Renal cortical epithelial cell (primary cell): ENCODE measurements at regions not wholly inside any gene's neighbourhood (a gene's known extent, or its start where the extent isn't known, plus 50 kb on each side); places are given as distances from the start of the nearest gene placed in this dataset.
A peak's percentile ranks its signal among the peaks of the same experiment; 100 is the strongest.

Experiments
- DNase-seq: peaks from one replicate; pipeline ENCODE4 v3.0.0-alpha.2; 2011; ENCODE audit warnings: low read depth

DNA sequence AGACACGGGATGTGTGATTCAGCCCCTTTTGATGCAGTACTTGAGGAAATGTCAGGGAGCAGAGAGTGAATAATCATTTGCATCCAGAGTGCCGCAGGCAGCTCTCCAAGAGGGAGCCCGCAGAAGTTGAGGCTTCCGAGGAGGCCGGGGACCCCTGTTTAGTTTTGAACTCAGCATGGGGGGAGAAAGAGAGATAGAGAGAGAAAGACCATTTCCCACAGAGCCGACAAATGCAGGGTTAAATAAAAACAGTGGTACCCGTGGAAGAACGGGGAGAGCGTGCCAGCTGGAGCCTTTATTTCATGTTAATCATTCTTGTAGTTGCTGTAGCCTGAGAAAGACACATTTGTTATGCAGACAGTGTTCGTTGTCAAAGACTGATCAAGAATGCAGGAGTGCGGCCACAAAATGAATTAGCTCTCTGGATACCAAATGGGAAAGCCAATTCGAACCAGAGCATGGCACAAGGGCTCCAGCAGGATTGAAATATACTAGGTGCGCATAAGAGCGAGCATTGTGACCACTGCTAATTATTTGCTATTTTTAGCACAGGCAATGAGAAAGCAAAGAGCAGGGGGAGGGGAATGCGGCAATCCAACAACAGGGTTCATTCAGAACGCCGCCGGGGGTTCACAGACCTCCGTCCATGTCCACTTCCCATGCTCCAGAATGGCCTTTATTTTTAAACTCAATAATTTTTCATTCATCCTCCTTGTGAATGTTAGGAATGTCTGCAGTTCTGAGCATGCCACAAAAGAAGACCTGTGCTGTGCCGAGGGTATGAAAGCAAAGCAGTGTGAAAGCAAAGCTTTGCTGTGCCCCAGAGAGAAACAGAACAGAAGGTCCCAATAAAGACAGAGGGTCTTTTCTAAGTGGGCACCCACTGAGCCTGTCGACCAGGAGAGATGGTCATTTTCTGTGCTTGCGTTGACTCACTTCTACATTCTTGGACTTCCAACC lies 243.9 kb upstream of the VCX3A start:
- peak; percentile 9 for DNase-seq

DNA sequence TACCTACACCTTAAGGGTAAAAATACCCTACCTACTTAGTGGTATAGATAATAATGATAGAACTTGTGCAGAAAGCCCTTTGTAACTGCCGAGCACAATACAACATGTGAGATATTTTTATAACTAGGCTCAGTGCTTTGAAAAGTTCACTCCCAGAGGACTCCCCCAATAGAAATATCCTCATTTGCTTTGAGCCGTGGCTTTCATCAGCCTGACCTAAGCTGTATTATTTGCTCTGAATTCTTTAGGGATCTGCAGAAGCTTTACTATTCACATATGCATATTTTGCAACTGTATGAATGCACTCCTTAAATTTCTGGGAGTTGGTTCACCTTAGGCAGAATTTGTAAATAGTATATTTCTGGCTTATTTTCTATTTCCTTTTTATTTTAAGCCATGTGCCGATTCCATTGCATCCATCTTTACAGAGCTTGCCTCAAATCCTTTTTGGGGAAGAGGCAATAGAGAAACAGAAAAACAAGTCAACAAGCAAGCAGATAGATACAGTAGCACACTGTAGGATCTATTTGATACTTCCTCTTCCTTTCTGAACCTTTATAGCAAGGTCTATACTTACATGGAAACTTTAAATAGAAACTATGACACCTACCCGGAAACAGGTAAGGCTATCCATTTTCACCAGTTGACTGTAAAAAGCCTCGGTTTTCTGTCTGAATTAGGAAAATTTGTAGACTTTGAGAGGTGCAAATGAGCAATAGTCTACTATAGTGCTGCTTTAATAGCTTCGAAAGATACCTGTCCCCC lies 242.5 kb upstream of the VCX3A start:
- no peak for DNase-seq

DNA sequence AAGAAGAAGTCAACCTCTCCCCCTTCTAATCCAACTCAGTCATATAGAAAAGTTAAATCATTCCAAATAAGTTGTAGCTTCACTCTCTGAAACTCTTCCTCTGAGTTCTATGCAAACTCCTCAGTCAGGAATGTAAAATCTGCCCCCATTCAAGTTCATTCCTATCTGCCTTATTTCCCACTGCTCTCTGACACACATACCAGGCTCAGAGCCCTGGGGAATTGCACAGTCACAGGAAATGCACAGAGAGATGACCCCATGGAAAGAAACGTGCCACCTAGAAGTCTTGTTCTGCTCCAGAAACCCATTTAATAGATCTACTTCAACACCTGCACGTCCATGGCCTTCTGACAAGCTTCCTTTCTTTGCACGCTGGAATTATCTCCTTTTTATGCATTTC lies 236.0 kb upstream of the VCX3A start:
- no peak for DNase-seq

DNA sequence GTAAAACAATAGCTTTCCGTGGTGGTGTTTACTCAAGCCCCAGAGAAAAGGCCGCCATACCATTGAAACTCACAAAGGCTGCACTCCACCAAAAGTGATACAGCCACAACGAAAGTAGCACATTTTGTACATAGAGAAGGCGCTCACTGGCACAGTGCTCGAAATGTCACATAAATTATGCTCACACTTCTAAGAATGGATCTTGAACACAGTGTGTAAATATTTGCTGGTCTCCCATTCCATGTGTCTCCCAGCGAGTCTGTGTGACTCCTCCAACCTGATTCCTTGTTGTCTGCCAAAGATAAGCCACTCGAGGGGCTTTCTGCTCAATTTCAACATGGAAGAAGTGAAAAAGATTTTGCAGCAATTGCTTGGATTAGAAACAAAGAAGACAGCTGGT lies 234.0 kb upstream of the VCX3A start:
- DNase-seq = no peak

DNA sequence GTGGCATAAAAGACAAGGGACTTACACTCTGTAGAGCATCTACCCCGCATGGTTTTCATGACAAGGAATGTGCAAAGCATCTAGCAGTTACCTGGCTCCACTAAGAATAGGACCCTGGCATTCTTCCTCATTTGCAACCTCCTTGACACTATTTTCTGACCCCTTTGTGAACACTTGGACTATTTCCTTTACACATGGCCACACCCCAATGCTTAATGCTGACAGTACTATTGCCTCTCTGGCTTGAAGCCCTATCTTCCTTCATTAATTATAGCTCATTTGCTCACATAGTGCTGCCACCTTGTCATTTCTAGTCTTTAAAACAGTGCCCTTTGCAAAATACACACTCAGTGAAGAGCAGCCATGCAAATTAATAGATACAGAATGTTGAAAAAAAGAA lies 226.3 kb upstream of the VCX3A start:
- no peak for DNase-seq

DNA sequence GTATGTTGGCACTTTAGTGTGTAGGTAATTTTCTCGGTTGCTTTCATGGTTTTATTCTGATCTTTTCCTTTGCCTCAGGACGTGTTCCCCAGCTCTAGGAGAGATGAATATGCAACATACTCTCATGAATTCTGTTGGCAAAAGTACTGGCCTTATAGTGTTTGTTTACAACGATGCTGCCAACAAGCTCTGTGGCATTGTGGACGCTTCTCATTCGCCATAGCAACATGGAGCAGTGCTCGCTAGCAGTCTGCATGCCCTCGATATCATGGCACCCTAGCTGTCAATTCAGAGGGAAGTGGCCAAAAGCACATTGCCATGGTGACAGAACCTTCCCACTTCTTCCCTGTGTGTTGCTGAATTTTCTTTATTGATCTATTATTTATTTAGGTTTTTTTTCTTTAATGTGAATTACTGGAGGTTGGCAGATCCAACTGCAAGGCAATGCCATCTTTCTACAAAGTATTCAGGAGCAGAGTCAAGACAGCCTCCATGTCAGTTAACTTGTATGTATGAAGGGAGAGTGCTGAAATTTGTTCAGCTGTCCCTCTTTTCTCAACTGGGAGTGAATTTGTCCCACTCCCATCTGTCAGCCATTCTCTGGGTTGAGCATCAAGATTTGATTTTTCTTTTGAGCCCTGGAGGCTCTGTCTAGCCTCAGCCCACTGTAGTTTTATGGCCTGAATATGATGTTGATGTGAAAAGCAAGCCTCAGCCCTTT lies 224.9 kb upstream of the VCX3A start:
- DNase-seq = no peak

DNA sequence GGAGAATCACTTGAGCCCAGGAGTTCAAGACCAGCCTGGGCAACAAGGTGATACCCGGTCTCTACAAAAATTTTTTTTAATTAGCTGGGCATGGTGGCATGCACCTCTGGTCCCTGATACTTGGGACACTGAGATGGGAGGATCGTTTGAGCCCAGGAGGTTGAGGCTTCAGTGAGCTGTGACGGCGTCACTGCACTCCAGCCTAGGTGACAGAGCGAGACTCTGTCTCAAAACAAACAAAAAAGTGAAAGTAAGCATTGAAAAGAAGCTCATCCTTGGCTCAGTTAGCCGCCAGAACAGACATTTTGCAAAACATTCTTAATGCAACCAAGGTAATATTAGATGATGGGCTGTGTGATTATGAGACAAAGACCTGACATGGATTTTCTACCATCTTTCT lies 223.3 kb upstream of the VCX3A start:
- no peak for DNase-seq

DNA sequence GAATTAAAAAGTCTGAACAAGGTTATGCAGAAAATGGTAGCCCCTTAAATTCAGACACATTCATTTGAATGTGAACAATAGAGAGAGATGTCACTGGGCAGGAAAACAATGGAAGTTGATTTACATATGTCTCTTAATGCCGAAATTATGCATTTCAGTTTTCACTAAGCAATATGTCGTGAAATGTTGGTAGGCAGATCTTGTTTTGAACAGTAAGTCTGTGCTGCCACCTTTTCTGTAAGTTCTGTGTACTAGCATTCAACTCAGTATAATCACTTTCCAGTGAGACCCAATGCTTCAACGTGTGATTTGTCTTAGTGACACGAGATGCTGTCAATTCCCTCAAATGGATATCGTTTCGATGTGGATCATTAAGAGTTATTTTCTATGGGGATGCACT lies 222.7 kb upstream of the VCX3A start:
- no peak for DNase-seq

DNA sequence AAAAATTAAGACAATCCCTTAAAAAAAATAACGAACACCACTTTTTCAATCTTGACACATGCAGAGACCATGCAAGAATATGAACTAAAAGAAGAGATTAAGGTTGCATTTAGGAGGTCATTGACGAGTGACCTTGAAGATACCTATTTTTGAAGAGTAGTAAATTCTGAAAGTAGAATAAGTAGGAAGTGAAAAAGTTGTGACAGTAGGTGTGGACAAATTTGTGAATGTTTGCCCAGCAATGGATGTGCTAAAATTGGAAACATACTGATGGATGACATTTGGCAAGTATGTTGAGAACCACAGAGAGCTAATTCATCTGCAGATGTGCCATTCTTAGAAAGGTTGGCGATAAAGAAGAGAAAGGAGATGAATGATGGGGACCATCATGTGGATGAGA lies 213.7 kb upstream of the VCX3A start:
- no peak for DNase-seq

DNA sequence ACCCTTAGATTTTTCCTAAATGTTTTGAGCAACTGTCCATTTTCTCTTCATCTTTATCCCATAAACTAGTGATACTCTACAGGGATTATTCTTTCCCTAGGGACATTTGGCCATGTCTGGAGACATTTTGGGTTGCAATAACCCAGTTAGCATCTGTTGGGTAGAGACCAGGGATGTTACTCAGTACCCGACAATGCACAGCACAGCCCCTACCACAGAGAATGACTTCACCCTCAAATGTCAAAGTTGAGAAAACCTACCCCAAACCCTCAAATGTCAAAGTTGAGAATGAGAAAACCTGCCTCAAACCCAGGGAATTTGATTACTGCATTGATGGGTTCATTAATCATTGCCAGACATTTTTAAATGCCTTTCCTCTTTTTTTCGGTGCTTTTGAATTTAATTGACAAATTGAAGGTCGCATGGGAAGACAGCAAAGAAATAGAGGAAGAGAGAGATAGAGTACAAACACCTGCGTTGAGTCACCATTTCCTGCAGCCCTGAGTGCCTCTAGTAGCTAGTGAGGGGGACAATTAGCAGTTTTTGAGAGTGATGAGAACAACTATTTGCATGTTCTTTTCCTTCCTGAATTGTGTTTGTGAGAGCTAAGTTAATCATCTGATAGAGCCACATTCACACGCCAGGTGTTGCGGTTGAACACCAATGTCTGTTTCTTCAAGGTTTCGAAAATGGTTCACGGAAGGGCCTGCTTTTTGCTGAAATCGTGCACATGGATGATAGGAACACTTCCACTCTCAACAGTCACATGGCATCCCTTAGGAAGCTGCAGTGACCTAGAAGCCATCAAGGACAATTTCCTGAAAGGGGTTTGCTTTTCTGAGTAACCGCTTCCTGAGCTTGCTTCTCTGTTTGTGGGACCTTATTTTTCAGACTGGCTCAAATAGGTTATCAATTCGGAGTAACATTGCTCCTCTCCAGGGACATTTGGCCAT lies 203.9 kb upstream of the VCX3A start:
- no peak for DNase-seq

DNA sequence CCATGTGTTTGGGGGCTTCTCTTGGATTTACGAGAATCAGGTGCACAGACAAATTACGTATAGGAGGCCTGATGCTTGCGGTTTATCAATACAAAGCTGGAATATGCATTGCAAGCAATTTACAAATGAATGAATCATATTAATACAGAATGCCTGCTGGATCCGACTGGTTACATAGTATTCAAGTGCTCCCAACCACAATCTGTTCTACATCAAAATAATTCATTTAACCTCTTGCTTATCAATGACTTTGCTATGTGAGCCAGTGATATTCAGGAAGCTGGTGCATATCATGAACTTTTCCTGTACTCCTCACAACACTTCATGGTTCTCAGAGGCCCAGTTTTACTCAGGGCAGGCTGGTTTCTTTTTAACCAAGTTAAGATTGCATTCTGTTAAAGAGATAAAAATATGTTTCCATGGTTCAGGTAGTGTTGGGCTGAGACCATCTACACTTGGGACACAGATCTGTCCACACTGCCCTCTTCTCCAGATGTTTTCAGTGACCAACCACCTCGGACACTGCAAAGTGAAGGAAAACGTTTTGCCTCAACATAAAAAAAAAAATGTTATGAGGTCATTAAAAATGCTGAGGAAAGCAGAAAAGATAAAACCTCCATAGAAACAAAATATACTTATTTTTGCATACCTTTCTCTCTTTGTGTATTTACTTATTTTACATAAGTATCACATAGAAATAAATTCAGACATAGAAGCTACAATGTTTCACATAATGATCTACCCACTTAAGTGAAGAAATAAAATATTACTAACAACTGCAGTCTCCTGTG lies 200.1 kb upstream of the VCX3A start:
- no peak for DNase-seq

DNA sequence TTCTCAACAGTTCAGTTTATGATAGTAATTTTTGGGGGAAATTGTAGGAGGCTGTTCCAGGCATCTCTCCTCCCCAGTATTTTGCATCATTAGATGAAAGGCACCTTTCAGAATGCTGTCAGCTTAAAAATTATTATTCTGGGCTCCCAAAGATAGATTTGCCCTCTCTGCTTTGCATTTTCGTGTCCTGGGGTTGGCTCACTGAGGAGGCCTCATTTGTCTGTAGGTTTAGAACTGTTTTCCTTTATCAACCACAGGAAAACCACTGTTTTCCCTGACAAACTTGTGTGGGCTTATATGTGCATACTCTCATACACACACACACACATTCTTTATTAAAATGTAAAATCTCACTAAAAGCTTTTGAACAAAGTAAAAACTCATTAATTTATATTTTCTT lies 197.2 kb upstream of the VCX3A start:
- no peak for DNase-seq

DNA sequence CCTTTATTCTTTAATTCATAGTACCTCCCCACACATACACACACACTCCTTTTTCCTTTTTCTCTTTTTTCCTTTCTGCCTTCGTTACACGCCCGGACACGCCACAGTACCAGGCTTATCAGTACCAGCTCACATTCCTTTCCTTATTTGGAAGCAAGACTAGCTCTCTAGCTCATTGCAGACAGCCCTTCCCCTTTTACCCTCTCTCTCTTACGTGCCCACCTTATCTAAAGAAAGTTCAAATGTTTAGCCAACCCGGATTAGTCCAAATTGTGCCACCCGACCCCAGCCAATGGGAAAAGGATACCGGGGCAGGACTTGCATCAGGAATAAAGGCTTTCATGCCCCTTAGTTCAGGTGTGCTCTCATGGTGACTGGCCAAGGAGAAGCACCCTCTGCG lies 194.7 kb upstream of the VCX3A start:
- no peak for DNase-seq

DNA sequence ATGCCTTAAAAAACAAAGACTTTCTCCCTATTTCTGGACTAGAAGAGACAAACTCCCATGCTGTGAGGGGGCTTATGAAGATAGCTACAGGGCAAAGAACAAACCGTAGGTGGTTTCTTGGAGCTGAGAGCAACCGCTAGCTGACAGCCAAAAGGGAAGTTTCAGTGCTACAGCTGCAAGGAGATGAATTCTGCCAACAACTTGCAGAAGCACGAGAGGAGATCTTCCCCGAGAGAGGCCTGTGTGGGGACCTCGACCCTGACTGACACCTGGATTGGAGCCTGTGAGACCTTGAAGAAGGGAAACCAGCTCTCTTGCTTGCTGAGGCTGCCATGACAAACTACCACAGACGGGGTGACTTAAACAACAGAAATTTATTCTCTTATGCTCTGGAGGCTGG lies 183.8 kb upstream of the VCX3A start:
- no peak for DNase-seq

DNA sequence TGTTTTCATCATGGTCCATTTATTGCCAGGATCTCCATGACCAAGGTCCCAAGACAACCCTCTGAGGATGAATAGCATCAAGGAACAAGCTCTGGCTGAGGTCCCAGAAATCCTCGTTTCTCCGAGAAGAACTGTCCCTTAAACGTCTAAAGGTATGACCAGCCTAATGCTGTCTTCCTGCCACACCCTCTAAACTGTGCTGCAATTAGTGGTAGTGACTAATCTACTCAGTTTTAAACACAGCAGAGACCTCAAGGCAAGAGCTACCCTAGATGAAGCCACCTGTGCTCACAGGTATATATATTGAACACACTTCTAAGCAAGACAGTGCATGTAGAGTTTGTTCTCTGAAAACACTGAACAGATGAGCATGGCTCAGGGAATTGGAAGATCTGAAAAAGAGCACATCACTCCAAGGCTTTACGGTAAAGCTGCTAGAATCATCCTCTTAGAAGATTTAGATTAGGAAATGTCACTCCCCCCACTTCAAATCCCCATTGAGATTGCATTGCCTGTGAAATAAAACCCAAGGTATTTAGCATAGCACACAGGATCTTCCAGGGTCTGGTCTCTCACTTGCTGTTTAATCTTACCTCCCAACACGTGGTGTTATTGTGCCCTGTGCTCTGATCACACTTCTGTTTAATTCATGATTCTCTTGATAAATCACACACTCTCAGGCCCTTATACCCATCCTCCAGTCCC lies 173.9 kb upstream of the VCX3A start:
- no peak for DNase-seq

DNA sequence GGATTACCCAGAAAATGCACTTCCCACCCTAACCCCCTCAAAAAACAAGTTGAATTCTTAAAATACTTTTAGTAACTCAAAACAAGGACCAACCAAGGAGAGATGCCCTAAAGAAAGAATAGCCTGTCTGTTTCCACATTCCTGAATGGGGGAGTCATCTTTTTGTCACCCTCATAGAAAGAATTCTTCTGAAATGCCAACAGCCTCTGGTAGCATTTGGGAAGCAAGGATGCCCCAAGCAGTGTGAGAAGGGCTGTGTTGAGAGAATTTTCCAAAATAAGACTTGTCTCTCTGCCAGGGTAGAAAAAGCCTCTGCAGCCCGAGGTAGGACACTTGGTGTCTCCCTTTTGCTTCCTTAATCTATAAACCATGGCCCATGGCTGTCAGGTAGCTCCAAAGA lies 173.1 kb upstream of the VCX3A start:
- DNase-seq = no peak

DNA sequence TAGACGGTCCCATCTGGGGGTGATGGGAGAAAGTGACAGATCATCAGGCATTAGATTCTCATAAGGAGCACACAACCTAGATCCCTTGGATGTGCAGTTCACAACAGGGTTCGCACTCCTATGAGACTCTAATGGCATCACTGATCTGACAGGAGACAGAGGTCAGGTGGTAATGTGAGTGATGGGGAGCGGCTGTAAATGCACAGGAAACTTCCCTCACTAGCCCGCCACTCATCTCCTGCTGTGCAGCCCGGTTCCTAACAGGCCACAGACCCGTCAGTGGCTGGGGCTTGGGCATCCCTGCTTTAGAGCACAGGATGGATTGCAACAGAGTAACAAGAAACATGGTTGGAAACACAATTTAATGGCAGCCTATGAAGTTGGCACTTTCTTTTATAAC lies 172.6 kb upstream of the VCX3A start:
- no peak for DNase-seq

DNA sequence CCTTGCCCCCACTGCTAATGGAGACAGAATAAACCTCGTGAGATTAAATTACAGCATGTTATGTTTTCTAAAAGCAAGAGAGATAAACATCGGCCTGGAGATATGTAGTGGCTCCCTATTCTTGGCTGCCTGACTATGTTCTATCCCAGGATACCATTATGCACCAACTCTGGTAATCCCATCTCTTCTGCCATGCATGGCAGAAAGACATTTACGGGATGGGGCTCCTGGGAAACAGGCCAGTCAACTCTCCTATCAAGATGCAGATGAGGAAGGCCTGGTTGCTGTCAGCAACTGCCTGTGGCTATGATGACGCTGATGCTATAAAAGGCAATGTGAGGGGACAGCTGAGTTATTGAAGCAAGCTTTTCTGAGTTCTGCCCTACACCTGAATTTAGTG lies 166.2 kb upstream of the VCX3A start:
- DNase-seq = no peak

DNA sequence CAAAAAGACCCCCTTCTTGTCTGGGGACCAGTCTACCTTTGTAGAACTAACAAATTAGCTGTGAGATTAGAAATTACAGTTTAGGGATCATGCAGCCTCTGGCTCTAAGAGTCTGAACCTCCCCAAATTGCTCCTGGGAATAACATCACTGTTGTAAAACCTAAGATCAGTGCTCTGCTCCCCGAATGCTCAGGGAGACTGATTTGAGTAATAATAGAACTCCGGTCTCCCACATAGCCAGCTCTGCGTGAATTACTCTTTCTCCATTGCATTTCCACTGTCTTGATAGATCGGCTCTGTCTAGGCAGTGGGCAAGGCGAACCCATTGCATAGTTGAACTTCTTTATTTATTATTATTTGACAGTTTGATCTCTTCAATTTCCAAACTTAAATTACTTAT lies 160.8 kb upstream of the VCX3A start:
- DNase-seq = no peak

DNA sequence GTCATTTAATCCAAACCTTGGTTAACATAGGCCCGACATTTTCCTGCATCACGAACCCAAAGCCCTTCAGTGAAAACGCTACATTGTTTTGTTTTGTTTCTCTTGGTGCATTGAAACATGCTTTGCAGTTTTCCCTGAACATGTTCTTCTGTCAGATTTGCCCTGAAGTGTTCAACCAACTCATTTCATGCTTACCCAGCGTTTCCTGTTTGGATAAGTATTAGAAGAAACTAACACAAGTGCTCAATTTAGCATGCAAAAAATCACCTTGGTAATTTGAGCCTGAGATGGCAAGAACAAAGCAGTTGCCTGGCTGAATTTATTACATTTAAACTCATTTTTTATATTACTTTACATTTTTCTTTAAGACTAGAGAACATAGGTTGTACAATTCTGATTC lies 160.1 kb upstream of the VCX3A start:
- peak; percentile 2 for DNase-seq
